22Rv1 (cell line): ENCODE measurements at regions not wholly inside any gene's neighbourhood (a gene's known extent, or its start where the extent isn't known, plus 50 kb on each side); places are given as distances from the start of the nearest gene placed in this dataset.

ENCODE experiments used
- CTCF ChIP-seq: fragments of 450-650 bp; IDR thresholded peaks from 2 replicates; pipeline ENCODE4 v1.5.1; 2017; ENCODE audit warnings: mild to moderate bottlenecking
- ZFX ChIP-seq: fragments of 450-650 bp; IDR thresholded peaks from 2 replicates; pipeline ENCODE4 v1.6.1; 2017; ENCODE audit warnings: antibody characterized with exemption, borderline replicate concordance

GRCh38 chr10:59536167-59537014 is 173.3 kb downstream of the SLC16A9 start:
- TF ChIP-seq CTCF: no peak
- TF ChIP-seq ZFX: no peak
